ENCODE measurements at regions not wholly inside any gene's neighbourhood (a gene's known extent, or its start where the extent isn't known, plus 50 kb on each side); places are given as distances from the start of the nearest gene placed in this dataset.

- H3K4me3 Mint-ChIP-seq = no peak overlapping the region
- H3K27ac Mint-ChIP-seq = no peak overlapping the region
- H3K27me3 Mint-ChIP-seq (ENCODE audit: low read depth) = no peaks in the 10 kb centered on the region
- DNase-seq = no peak
- no peaks in the 10 kb centered on the region for H3K36me3 Mint-ChIP-seq (ENCODE audit: low read depth)
- intact Hi-C loops (cut with micrococcal nuclease) = no loop called here
- H3K9me3 Mint-ChIP-seq = no peaks in the 10 kb centered on the region
- H3K4me1 Mint-ChIP-seq (ENCODE audit: low read depth) = no peaks in the 10 kb centered on the region
- CTCF ChIA-PET = no interaction called here
Observed at GRCh38 chr19:31149441-31149941, 199.7 kb downstream of the TSHZ3 start.

GRCh38 chr19:31148671-31149070 lies 200.6 kb downstream of the TSHZ3 start:
- Mint-ChIP-seq H3K9me3 (no peaks in the 10 kb centered on the region), H3K27me3 (ENCODE audit: low read depth) (no peaks in the 10 kb centered on the region), H3K4me1 (ENCODE audit: low read depth) (no peaks in the 10 kb centered on the region), H3K27ac (no peak overlapping the region), H3K36me3 (ENCODE audit: low read depth) (no peaks in the 10 kb centered on the region), H3K4me3 (no peak overlapping the region)
- CTCF ChIA-PET = no interaction called here
- no peak for DNase-seq
- intact Hi-C loops (cut with micrococcal nuclease) = no loop called here

- CTCF ChIA-PET = no interaction called here
- Mint-ChIP-seq H3K4me3 (no peak overlapping the region), H3K27ac (no peak overlapping the region), H3K36me3 (ENCODE audit: low read depth) (no peaks in the 10 kb centered on the region), H3K27me3 (ENCODE audit: low read depth) (peaks cover 2% of the 10 kb centered on the region), H3K9me3 (no peaks in the 10 kb centered on the region), H3K4me1 (ENCODE audit: low read depth) (no peaks in the 10 kb centered on the region)
- no peak for DNase-seq
- intact Hi-C loops (cut with micrococcal nuclease) = no loop called here
Observed at GRCh38 chr19:31147234-31147633, 202.0 kb downstream of the TSHZ3 start.

- Mint-ChIP-seq H3K4me1 (ENCODE audit: low read depth) (no peaks in the 10 kb centered on the region), H3K27me3 (ENCODE audit: low read depth) (peaks cover 5% of the 10 kb centered on the region), H3K9me3 (no peaks in the 10 kb centered on the region), H3K4me3 (no peak overlapping the region), H3K36me3 (ENCODE audit: low read depth) (no peaks in the 10 kb centered on the region), H3K27ac (no peak overlapping the region)
- no peak for DNase-seq
- intact Hi-C loops (cut with micrococcal nuclease) = no loop called here
- CTCF ChIA-PET = no interaction called here
Observed at GRCh38 chr19:31146546-31147183, 202.6 kb downstream of the TSHZ3 start.

GRCh38 chr19:31146015-31146414 lies 203.2 kb downstream of the TSHZ3 start:
- Mint-ChIP-seq H3K4me3 (no peak overlapping the region), H3K27me3 (ENCODE audit: low read depth) (peaks cover 7% of the 10 kb centered on the region), H3K27ac (no peak overlapping the region), H3K9me3 (no peaks in the 10 kb centered on the region), H3K4me1 (ENCODE audit: low read depth) (no peaks in the 10 kb centered on the region), H3K36me3 (ENCODE audit: low read depth) (no peaks in the 10 kb centered on the region)
- DNase-seq = no peak
- CTCF ChIA-PET = interaction anchor here (0.7 kb wide), 1 partner anchor 24 kb away, joined by 3 read pairs; no protein-coding TSS in a partner anchor
- intact Hi-C loops (cut with micrococcal nuclease) = no loop called here

GRCh38 chr19:31145007-31145406 lies 204.2 kb downstream of the TSHZ3 start:
- peaks cover 7% of the 10 kb centered on the region for H3K27me3 Mint-ChIP-seq (ENCODE audit: low read depth)
- CTCF ChIA-PET = no interaction called here
- DNase-seq = no peak
- H3K9me3 Mint-ChIP-seq = no peaks in the 10 kb centered on the region
- no peak overlapping the region for H3K4me3 Mint-ChIP-seq
- no peaks in the 10 kb centered on the region for H3K36me3 Mint-ChIP-seq (ENCODE audit: low read depth)
- H3K4me1 Mint-ChIP-seq (ENCODE audit: low read depth) = no peaks in the 10 kb centered on the region
- H3K27ac Mint-ChIP-seq = no peak overlapping the region
- intact Hi-C loops (cut with micrococcal nuclease) = no loop called here

GRCh38 chr19:31144075-31144870 lies 205.0 kb downstream of the TSHZ3 start:
- Mint-ChIP-seq H3K4me3 (no peak overlapping the region), H3K27ac (no peak overlapping the region), H3K4me1 (ENCODE audit: low read depth) (no peaks in the 10 kb centered on the region)

GRCh38 chr19:31141301-31141700 lies 207.9 kb downstream of the TSHZ3 start:
- CTCF ChIA-PET = no interaction called here

More at GRCh38 chr19:31144075-31144870, 205.0 kb downstream of the TSHZ3 start:
- CTCF ChIA-PET = no interaction called here
- Mint-ChIP-seq H3K36me3 (ENCODE audit: low read depth) (no peaks in the 10 kb centered on the region), H3K9me3 (no peaks in the 10 kb centered on the region), H3K27me3 (ENCODE audit: low read depth) (peaks cover 7% of the 10 kb centered on the region)
- no peak for DNase-seq
- intact Hi-C loops (cut with micrococcal nuclease) = no loop called here

GRCh38 chr19:31140717-31141116 lies 208.5 kb downstream of the TSHZ3 start:
- no peak for DNase-seq
- Mint-ChIP-seq H3K9me3 (no peaks in the 10 kb centered on the region), H3K4me1 (ENCODE audit: low read depth) (no peaks in the 10 kb centered on the region), H3K27ac (no peak overlapping the region), H3K4me3 (no peak overlapping the region), H3K36me3 (ENCODE audit: low read depth) (no peaks in the 10 kb centered on the region), H3K27me3 (ENCODE audit: low read depth) (peaks cover 7% of the 10 kb centered on the region)
- CTCF ChIA-PET = no interaction called here
- intact Hi-C loops (cut with micrococcal nuclease) = no loop called here

More at GRCh38 chr19:31141301-31141700, 207.9 kb downstream of the TSHZ3 start:
- peaks cover 7% of the 10 kb centered on the region for H3K27me3 Mint-ChIP-seq (ENCODE audit: low read depth)
- H3K4me1 Mint-ChIP-seq (ENCODE audit: low read depth) = no peaks in the 10 kb centered on the region
- no peak overlapping the region for H3K4me3 Mint-ChIP-seq
- H3K36me3 Mint-ChIP-seq (ENCODE audit: low read depth) = no peaks in the 10 kb centered on the region
- intact Hi-C loops (cut with micrococcal nuclease) = no loop called here
- DNase-seq = no peak
- no peak overlapping the region for H3K27ac Mint-ChIP-seq
- no peaks in the 10 kb centered on the region for H3K9me3 Mint-ChIP-seq

GRCh38 chr19:31139871-31140505 lies 209.2 kb downstream of the TSHZ3 start:
- CTCF ChIA-PET = no interaction called here
- no peaks in the 10 kb centered on the region for H3K9me3 Mint-ChIP-seq
- intact Hi-C loops (cut with micrococcal nuclease) = no loop called here
- no peak for DNase-seq
- H3K27me3 Mint-ChIP-seq (ENCODE audit: low read depth) = peaks cover 9% of the 10 kb centered on the region
- no peak overlapping the region for H3K4me3 Mint-ChIP-seq
- no peaks in the 10 kb centered on the region for H3K36me3 Mint-ChIP-seq (ENCODE audit: low read depth)
- H3K4me1 Mint-ChIP-seq (ENCODE audit: low read depth) = no peaks in the 10 kb centered on the region
- H3K27ac Mint-ChIP-seq = no peak overlapping the region

- Mint-ChIP-seq H3K27ac (no peak overlapping the region), H3K36me3 (ENCODE audit: low read depth) (no peaks in the 10 kb centered on the region), H3K9me3 (no peaks in the 10 kb centered on the region), H3K4me1 (ENCODE audit: low read depth) (no peaks in the 10 kb centered on the region), H3K27me3 (ENCODE audit: low read depth) (peaks cover 13% of the 10 kb centered on the region), H3K4me3 (no peak overlapping the region)
- intact Hi-C loops (cut with micrococcal nuclease) = no loop called here
- CTCF ChIA-PET = no interaction called here
- no peak for DNase-seq
Observed at GRCh38 chr19:31138077-31138476, 211.2 kb downstream of the TSHZ3 start.

GRCh38 chr19:31135841-31136240 lies 213.4 kb downstream of the TSHZ3 start:
- peaks cover 6% of the 10 kb centered on the region for H3K27me3 Mint-ChIP-seq (ENCODE audit: low read depth)
- CTCF ChIA-PET = no interaction called here
- H3K36me3 Mint-ChIP-seq (ENCODE audit: low read depth) = no peaks in the 10 kb centered on the region
- DNase-seq = no peak
- intact Hi-C loops (cut with micrococcal nuclease) = no loop called here
- no peaks in the 10 kb centered on the region for H3K4me1 Mint-ChIP-seq (ENCODE audit: low read depth)
- H3K4me3 Mint-ChIP-seq = no peak overlapping the region
- no peaks in the 10 kb centered on the region for H3K9me3 Mint-ChIP-seq
- no peak overlapping the region for H3K27ac Mint-ChIP-seq

- intact Hi-C loops (cut with micrococcal nuclease) = no loop called here
- Mint-ChIP-seq H3K27me3 (ENCODE audit: low read depth) (peaks cover 6% of the 10 kb centered on the region), H3K9me3 (no peaks in the 10 kb centered on the region), H3K36me3 (ENCODE audit: low read depth) (no peaks in the 10 kb centered on the region), H3K4me3 (no peak overlapping the region), H3K27ac (no peak overlapping the region), H3K4me1 (ENCODE audit: low read depth) (no peaks in the 10 kb centered on the region)
- CTCF ChIA-PET = no interaction called here
- no peak for DNase-seq
Observed at GRCh38 chr19:31132753-31133110, 216.5 kb downstream of the TSHZ3 start.
